Skeletal muscle tissue (tissue), 3 donors: ENCODE measurements at regions not wholly inside any gene's neighbourhood (a gene's known extent, or its start where the extent isn't known, plus 50 kb on each side); places are given as distances from the start of the nearest gene placed in this dataset.

ENCODE experiments used
- H3K27ac ChIP-seq: one replicate; pipeline ENCODE4 v1.7.0; 2013; ENCODE audit warnings: mild to moderate bottlenecking, low read depth, low read length, inconsistent platforms
- H3K27me3 ChIP-seq, 3 donors: one replicate each; pipeline ENCODE4 v1.7.0; 2013; ENCODE audit warnings: low read length in 3 of 3; ENCODE audit not compliant: control insufficient read depth in 3 of 3, insufficient read depth in 3 of 3
- H3K36me3 ChIP-seq, 3 donors: one replicate each; pipeline ENCODE4 v1.7.0; 2013; ENCODE audit warnings: low read length in 3 of 3; ENCODE audit not compliant: control insufficient read depth in 3 of 3, insufficient read depth in 3 of 3
- H3K4me1 ChIP-seq, 3 donors: one replicate each; pipeline ENCODE4 v1.7.0; 2013; ENCODE audit warnings: low read length in 3 of 3, mild to moderate bottlenecking in 3 of 3; ENCODE audit not compliant: control insufficient read depth in 3 of 3, insufficient read depth in 3 of 3
- H3K4me3 ChIP-seq, 3 donors: one replicate each; pipeline ENCODE4 v1.7.0; 2013; ENCODE audit warnings: low read length in 3 of 3
- H3K9ac ChIP-seq, 3 donors: one replicate each; pipeline ENCODE4 v1.7.0; 2013; ENCODE audit warnings: low read length in 3 of 3, mild to moderate bottlenecking in 3 of 3, moderate library complexity in 2 of 3, low read depth in 1 of 3
- H3K9me3 ChIP-seq, 3 donors: one replicate each; pipeline ENCODE4 v1.7.0; 2013; ENCODE audit warnings: low read length in 3 of 3; ENCODE audit not compliant: control insufficient read depth in 3 of 3
- donor health status: Osteomylitis.

DNA sequence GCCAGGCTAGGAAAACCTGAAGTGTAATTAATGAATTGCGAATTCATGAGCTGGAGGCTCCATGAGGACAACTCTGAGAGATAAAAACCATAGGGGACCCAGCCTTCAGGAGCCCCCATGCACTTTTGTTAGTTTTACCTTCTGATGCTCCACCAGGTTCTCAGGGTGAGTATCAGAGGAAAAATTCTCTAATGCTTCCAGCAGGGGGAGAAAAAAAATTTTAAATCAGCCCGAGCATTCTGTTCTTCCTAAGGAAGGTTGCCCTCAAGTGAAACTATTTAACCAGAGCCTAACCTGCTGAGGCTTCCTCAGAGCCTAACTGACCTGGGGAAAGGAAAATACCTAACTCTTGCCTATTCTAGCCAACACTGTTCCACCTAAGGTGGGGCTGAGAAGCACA lies 552.6 kb downstream of the PPARGC1A start:
- H3K9ac ChIP-seq = no peak overlapping the region
- H3K27ac ChIP-seq = no peak overlapping the region
- no peaks in the 10 kb centered on the region for H3K9me3 ChIP-seq
- H3K4me1 ChIP-seq = peaks cover 5 to 9% (median 6%) of the 10 kb centered on the region in 3 donors
- H3K36me3 ChIP-seq = no peaks in the 10 kb centered on the region
- no peaks in the 10 kb centered on the region for H3K27me3 ChIP-seq
- H3K4me3 ChIP-seq = no peak overlapping the region

DNA sequence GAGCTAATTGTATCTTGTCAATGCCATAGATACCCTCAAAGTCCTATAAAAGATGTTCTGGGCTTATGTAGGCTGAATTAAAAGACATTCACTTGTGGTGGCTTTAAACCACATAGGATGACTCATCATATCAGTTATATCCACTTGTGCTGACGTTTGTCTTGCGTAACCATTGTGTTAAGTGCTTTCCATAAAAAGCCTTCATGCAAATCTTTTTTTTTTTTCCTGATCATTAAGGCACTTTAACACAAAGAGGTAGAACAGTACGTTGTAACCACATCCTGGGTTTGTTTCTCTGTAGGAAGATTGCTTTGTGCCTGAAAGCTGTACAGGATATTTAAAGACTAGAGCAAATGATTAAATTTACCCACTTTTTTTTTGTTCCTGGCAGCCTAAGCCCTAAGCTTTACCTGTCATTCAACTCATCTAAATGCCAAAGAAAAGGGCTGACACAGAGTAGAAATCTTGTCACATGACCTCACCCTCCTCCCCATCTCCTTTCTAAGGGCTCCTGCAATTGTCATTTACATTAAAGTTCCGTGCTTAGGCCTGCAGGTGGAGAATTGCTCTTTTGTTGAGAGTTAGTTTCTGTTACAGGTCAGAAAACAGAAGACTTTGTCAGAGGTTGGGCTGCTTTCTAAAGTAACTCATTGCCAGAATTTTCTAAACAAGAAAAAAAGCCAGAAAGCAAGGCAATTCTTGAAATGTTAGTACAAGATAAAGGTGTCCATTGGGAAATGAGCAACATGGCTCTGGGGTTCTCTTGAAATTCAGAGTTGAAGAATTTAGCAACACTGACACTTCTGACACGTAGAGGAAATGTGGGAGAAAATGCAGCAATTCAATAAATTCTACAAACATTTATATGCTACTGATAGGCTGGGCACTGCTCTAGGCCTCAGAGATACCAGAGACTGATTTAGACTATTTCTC lies 555.6 kb downstream of the PPARGC1A start:
- H3K4me1 ChIP-seq = peaks cover 5 to 9% (median 6%) of the 10 kb centered on the region in 3 donors
- no peaks in the 10 kb centered on the region for H3K27me3 ChIP-seq
- H3K9me3 ChIP-seq = no peaks in the 10 kb centered on the region
- H3K36me3 ChIP-seq = no peaks in the 10 kb centered on the region
- H3K27ac ChIP-seq = peak overlapping the region; percentile 52
- peak overlapping the region in 1 of 3 donors; percentile 13 for H3K4me3 ChIP-seq
- no peak overlapping the region for H3K9ac ChIP-seq

DNA sequence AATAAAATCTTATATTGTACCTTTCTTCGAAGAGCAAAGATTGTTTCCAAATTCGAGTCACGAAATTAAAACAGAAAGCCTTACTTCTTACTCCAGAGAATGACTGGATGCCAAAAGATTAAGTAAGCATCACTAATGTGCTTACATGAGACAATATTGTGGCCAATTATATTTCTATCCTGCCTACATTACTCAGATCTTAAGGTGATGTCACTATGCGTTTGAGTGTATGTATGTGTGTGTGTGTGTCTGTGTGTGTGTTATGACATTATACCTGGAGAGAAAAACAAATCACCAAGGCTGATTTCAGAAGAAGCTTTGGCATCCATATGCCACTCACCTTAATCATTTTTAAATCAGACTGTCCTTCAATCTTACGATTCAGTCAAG lies 556.3 kb downstream of the PPARGC1A start:
- Histone ChIP-seq H3K36me3 (no peaks in the 10 kb centered on the region), H3K4me1 (peaks cover 5 to 9% (median 6%) of the 10 kb centered on the region in 3 donors), H3K9me3 (no peaks in the 10 kb centered on the region), H3K27ac (peak overlapping the region; percentile 52), H3K27me3 (no peaks in the 10 kb centered on the region), H3K4me3 (peak overlapping the region in 1 of 3 donors; percentile 13), H3K9ac (no peak overlapping the region)

DNA sequence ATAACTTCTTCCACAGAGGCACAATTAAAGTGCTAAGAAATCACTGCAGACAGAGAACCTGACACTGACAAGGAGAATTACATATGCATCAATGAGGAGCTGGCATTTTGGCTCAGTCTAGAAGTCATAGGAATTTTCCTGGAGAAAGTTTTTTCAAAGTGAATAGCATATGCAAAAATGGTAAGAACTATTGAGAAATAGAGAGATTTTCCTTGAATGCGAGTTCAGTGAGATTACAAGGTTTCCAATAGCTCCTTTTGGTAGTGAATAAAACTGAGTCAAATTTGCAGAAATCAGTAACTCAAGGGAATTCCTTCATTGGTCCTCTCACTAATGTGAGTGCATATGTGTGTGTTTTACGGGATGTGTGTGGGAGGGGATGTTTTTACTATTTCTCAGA lies 557.5 kb downstream of the PPARGC1A start:
- H3K9me3 ChIP-seq = no peaks in the 10 kb centered on the region
- no peak overlapping the region for H3K4me3 ChIP-seq
- H3K27ac ChIP-seq = no peak overlapping the region
- no peaks in the 10 kb centered on the region for H3K36me3 ChIP-seq
- H3K27me3 ChIP-seq = no peaks in the 10 kb centered on the region
- H3K9ac ChIP-seq = no peak overlapping the region
- H3K4me1 ChIP-seq = peaks cover 5 to 9% (median 6%) of the 10 kb centered on the region in 3 donors

DNA sequence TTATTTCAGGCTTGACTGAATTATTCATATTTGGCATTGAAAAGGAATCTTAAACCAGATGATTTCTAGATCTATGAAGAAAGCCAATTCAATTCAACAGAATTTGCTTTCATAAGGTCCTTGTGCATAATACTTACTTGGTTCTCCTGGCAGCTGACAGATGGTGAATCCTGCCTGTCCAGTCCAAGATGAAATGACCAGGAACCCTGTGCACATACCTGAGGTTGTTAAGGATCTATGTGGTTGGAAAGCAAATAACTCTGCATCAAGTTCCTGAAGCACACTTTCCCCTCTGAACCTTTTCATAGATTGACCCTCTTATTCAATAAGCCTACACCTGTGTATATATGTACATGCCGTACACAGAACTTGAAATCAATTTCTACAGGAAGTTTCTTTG lies 562.7 kb downstream of the PPARGC1A start:
- H3K4me3 ChIP-seq = no peak overlapping the region
- H3K27me3 ChIP-seq = no peaks in the 10 kb centered on the region
- no peaks in the 10 kb centered on the region for H3K36me3 ChIP-seq
- H3K4me1 ChIP-seq = no peaks in the 10 kb centered on the region
- no peaks in the 10 kb centered on the region for H3K9me3 ChIP-seq
- H3K27ac ChIP-seq = no peak overlapping the region
- no peak overlapping the region for H3K9ac ChIP-seq

DNA sequence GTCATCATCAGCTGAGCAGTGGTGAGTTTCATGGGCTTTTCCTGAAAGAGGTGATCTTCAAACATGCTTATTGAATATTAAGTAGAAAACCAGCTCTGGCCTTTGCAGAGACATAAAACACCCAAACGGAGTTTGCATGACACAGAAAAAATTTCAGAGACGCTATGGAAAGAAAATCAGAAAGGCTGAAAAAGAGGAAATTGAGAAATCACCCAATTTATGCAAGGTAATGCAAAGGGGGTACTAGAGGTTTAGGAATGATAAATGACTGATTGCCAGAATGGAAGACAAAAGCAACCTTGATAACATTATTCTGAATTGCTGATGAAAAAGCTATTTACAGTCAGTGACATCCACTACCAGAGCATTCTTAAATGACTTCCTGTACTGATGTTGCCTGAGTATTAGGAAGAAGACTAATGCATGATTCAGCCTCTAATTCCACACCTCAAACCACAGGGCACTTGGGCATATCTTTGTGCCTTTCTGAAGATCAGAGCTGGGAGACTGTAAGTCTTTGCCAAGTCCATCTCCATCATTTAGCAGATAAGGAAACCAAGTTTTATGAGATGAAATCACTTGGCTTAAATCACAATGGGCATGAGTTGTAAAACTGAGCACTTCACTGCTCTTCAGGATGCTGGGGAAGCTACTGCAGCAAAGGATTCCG lies 565.7 kb downstream of the PPARGC1A start:
- H3K27me3 ChIP-seq = no peaks in the 10 kb centered on the region
- H3K9ac ChIP-seq = no peak overlapping the region
- no peaks in the 10 kb centered on the region for H3K4me1 ChIP-seq
- no peak overlapping the region for H3K27ac ChIP-seq
- H3K36me3 ChIP-seq = no peaks in the 10 kb centered on the region
- no peaks in the 10 kb centered on the region for H3K9me3 ChIP-seq
- no peak overlapping the region for H3K4me3 ChIP-seq

DNA sequence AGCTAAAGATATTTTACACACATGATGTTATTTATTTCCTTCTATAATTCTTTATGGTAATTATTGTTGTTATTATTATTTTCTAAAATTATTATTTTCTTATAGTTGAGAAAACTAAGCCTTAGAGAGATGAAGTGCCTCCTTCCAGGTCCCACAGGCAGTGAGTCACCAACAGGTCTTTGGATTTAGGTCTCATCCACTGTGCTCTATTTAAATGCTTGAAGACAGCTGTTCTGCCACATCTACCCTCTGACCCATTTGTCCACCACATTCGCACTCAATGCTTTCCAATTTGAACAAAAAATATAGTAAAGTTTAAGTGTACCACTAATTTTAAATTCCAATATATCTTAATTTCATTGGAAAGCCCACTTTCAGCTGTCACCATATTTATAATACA lies 566.4 kb downstream of the PPARGC1A start:
- Histone ChIP-seq H3K9ac (no peak overlapping the region), H3K36me3 (no peaks in the 10 kb centered on the region), H3K27ac (no peak overlapping the region), H3K4me1 (no peaks in the 10 kb centered on the region), H3K4me3 (no peak overlapping the region), H3K27me3 (no peaks in the 10 kb centered on the region), H3K9me3 (no peaks in the 10 kb centered on the region)

DNA sequence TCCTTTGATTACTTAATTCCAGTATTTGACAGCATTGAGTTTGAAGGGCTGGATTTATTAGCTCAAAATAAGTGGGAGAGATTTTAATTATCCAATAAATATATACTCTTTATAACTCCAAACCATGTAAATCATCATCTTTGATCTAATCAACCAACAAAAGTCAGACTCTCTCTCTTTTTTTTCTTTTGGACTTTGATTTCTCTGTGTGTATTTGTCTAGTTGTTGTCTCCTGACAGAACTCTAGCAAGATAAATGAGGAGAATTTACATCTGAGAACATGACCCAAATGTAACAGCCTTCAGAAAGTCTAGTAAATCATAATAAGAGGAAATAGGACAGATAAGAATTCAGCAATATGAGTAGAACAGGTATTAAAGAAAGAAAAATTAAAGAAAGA lies 567.1 kb downstream of the PPARGC1A start:
- Histone ChIP-seq H3K9me3 (no peaks in the 10 kb centered on the region), H3K4me1 (no peaks in the 10 kb centered on the region), H3K36me3 (no peaks in the 10 kb centered on the region), H3K27ac (no peak overlapping the region), H3K9ac (no peak overlapping the region), H3K4me3 (no peak overlapping the region), H3K27me3 (no peaks in the 10 kb centered on the region)

DNA sequence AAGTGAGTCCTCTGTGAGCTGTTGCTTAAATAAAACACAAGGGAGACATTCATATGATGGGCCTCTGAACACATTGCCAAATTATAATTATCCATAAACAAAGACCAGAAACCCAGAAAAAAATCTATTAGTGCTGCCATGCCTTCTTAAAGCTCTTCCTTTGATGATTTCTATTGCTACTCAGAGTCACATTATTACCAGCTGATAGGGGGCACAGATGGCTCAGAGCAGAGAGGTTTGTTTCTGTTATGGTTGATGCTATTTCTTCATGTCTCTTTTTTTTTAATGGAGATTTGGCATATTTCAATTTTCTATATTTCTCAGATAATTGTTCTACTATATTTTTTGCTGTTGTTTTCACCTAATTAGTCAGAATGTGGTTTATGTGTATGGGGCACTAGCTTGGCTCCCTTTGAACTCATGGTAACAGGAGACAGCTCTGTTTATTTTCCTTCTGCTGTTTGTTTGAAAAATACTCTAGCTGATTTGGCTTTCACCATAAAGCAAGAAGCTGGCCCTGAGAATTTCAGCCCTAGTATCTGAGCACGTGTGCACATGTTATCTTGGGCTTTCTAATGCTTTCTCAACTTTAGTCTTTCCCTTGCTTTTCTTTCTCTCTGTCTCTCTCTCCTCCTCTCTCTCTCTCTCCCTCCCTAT lies 568.8 kb downstream of the PPARGC1A start:
- Histone ChIP-seq H3K9me3 (no peaks in the 10 kb centered on the region), H3K27me3 (no peaks in the 10 kb centered on the region), H3K9ac (no peak overlapping the region), H3K36me3 (no peaks in the 10 kb centered on the region), H3K4me1 (no peaks in the 10 kb centered on the region), H3K27ac (no peak overlapping the region), H3K4me3 (no peak overlapping the region)

DNA sequence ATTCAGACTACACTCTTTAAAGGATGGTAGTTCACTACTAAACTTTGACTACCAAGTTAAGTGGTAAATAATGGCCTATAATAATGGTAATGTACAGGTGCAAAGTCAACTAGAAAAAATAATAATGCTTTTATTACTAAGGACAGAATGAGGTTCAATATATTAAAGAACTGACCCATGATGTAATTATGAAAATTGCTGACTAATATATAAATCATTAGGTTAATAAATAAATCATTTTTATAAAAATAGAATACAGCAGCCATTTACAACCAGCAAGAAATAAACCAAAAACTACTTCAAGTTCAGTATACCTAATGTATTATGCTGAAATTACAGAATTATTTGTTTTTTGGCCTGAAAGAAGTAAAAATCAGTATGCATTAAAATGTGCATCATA lies 577.2 kb downstream of the PPARGC1A start:
- no peaks in the 10 kb centered on the region for H3K9me3 ChIP-seq
- H3K4me3 ChIP-seq = no peak overlapping the region
- H3K4me1 ChIP-seq = no peaks in the 10 kb centered on the region
- H3K27me3 ChIP-seq = no peaks in the 10 kb centered on the region
- no peaks in the 10 kb centered on the region for H3K36me3 ChIP-seq
- no peak overlapping the region for H3K9ac ChIP-seq
- no peak overlapping the region for H3K27ac ChIP-seq
